ENCODE measurements at regions not wholly inside any gene's neighbourhood (a gene's known extent, or its start where the extent isn't known, plus 50 kb on each side); places are given as distances from the start of the nearest gene placed in this dataset.
"Not testable (repeated sequence)": the region's sequence is repeated elsewhere in the genome, so short reads cannot be mapped to it uniquely, and the experiment has no call there.

DNA sequence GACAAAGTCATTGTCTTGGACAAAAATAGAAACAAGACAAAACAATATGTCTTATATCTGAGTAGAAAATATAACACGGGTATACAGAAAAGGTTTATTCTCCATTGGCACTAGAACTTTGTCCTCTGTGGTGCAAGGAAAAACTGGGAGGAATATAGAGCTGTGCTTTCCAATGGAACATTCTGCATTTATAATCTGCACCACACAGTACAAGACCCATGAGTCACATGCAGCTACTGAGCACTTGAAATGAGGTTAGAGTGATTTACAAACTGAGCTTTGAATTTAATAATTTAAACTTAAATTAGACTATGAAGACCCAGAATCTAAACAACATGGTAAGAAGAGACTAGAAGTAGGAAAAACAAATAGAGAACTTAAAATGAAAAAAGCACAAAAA, 86.1 kb downstream of the RAP2A start:
- intact Hi-C loops (cut with DNase I, micrococcal nuclease): no loop called here
- DNase-seq: no peak
- ATAC-seq: no peak

DNA sequence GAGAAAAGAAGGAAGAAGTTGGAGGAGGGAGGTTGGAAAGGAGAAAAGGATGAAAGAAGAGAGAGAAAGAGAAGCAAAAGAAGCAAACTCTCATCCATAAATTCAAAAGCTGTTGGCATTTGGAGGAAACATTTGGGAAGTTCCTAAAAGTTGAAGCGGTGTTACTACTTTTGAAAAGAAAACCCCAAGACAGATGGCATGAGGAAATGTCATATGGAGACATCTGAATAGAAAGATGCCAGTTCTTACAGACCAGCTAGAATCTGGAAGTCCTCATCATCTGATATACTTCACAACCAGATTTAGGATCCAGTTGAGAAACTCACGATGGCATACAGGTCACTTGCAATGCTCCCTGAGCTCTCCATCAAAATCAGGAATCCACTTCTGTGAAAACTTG, 86.9 kb downstream of the RAP2A start:
- ATAC-seq: no peak
- intact Hi-C loops (cut with DNase I, micrococcal nuclease): no loop called here
- DNase-seq: no peak

DNA sequence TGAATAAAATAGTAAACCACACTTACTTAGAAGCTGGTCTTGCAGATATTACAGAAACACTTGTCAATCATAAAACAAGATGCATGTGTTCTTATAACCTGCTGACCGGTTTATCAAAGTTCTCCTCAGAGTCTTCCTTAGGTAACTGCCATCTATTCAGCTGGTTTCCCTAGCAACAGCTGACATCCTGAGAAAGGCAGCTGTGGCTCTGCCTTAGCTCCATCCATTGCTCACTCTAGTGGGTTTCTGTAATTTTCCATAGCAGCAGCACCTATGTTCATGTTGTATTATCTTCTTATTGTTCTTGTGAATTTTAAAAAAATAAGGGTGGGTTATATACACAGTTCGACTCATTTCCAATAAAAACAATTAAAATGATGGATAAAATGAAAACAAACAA, 87.8 kb downstream of the RAP2A start:
- no peak for DNase-seq
- intact Hi-C loops (cut with DNase I, micrococcal nuclease): no loop called here
- no peak for ATAC-seq

DNA sequence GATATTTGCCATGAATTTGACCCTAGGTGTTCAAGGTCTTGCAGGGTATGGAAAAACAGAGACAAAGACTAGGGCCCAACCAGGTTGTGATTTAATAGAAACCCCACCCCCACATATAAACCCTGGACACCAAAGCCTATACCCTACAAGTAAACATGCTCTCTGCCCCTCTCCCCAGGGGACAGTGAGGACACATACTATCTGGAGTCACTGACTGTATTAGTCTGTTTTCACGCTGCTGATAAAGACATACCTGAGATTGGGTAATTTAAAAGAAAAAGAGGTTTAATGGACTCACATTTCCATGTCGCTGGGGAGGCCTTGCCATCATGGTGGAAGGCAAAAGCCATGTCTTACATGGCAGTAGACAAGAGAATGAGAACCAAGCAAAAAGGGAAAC, 88.3 kb downstream of the RAP2A start:
- no peak for ATAC-seq
- no peak for DNase-seq
- intact Hi-C loops (cut with DNase I, micrococcal nuclease): no loop called here

DNA sequence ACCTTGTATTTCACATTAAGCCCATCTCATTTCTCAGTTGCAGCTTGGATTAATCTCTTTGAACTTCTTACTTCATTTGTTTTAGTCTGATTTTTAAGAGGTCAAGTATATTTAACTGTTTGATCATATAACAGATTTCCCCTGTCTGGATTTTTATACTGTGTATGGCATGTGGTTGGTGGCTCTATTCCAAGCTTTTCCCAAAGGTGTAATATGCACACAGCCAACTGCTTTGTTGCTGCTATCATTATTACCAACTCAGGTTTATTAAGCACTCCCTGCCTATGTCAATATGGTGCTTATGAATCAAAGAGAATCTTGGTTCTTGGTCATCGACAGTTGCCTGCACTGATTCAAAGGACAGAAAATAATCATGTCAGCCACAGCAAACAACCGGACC, 92.6 kb downstream of the RAP2A start:
- intact Hi-C loops (cut with DNase I, micrococcal nuclease): no loop called here
- DNase-seq (no peak), ATAC-seq (no peak)

DNA sequence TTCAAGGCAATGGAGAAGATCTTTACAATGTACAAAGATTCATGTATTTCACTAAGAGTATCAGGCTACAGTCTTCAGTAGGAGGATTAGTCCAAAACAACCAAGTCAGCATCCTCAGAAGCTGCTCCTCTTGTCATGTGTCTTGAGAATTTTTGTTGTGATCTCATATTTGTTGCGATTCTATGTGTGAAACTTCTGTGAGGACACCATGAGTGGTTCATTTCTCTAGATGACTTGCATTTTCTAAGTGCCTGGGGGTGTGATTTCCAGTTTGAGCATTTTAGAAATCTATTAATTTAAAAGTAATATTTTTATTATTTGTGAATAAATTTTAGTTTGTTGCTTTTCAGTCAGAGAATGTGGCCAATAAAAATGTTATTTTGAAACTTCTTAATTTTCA, 94.5 kb downstream of the RAP2A start:
- intact Hi-C loops (cut with DNase I, micrococcal nuclease): no loop called here
- no peak for ATAC-seq

DNA sequence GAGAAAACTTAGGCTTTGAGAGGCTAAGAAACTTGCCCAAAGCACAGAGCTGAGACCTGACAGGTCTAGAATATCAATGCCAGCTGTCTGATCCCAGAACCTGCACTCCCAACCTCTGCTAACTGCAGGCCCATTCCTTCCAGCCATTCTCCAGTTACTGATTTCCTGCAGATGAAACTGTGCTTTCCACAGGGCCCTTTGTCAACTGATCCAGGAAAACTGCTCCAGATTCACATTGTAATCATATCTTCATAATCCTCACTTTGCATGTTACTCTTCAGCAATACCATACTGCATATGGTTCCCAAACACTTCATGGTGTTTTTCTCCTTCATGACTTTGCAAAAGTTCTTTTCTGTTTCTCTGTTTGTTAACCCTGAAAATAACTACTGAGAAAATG, 100.6 kb downstream of the RAP2A start:
- DNase-seq (no peak), ATAC-seq (no peak)
- intact Hi-C loops (cut with DNase I, micrococcal nuclease): no loop called here

More for the DNA sequence above, 94.5 kb downstream of the RAP2A start:
- DNase-seq: no peak

DNA sequence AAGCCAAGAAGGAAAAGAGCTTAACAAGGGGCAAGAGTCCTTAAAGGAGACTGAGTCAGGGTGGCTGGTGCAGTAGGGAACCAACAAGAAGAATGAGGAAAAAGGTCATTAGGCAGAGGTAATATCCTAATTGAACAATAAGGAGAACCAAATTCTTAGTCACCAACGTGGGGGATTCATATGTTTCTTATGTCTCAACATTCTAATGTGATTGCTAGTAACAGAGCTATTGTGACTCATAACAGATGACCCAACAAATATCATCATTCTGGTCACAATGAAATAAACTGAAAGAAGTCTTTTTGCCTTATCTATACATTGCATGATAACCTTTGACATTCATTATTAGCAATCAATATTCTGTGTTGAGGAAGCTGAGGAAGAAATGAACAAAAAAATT, 101.6 kb downstream of the RAP2A start:
- ATAC-seq: no peak
- intact Hi-C loops (cut with DNase I, micrococcal nuclease): no loop called here
- DNase-seq: no peak

DNA sequence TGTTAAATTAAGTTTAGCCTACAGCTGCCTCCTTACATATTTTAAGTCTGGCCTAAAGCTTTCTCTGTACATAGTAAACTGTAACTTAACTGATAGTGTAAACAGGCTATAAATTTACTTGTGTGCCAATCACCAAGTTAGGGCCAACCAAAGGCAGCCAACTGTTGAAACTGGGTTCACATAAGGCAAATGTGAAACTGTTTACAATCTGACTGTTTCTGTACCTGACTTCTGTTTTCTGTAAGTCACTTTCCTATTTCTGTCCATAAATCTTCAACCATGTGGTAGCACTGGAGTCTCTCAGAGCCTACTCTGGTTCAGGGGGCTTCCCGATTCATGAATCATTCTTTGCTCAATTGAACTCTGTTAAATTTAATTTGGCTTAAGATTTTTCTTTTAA, 103.1 kb downstream of the RAP2A start:
- DNase-seq (no peak), ATAC-seq (no peak)
- intact Hi-C loops (cut with DNase I, micrococcal nuclease): no loop called here

DNA sequence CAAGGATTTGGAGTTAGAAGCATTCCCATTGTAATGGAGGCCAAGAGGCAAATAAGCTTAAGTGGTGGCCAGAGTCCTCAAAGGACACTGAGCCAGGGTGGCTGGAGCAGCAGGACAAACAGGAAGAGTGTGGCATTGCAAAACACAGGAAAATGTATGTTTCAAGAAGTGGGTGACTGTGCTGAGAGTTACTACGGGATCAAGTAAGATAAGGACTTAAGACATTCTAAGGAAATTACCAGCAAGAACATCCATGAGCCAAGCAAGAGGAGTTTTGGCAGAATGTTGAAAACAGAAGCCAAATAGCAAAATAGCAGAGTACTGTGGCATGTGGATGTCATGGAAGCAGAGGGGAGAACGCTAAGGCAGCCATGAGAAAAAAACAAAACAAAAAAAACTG, 104.2 kb downstream of the RAP2A start:
- ATAC-seq (no peak), DNase-seq (no peak)
- intact Hi-C loops (cut with DNase I, micrococcal nuclease): no loop called here

DNA sequence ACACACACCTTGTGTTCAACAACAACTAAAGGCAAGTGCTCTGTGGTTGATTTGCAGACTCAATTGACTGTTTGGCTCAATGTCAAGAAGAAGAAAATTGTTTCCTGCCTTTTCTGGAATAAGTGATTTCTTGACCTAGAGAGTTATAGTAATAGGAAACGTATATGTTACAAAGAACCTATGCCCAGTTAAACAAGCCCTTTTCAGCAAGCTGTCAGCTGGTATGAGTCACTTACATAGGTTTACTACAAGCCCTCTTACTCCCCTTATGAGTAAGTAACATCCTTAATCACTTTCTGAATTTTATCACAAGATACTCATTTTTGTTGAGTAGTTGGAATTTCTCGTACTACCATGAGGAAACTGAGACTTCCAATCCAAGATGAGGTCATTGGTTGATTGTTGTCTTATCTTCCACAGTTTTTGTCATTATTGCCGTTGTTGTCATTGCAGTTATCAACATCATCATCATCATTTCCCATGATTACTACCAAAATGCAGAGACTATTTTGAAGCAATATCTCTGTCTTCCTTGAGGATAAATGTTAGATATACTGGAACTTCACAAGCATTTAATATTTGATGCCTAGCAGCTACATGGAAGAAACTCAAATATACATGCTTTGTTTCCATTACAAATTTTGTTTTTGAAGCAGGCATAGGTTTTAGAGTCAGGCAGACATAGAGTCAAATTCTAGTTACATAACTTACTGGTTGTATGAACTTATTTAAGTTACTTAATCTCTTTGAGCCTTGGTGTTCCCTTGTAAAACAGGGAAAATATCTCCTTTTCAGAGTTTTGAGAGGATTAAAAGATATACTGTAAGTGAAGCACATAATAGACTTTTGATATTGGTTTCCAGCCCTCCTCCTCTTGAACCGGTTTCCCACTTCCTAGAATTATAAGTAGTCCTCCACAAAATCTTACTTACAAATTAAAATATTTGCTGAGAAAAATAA, 106.0 kb downstream of the RAP2A start:
- ATAC-seq (no peak), DNase-seq (no peak)
- intact Hi-C loops (cut with DNase I, micrococcal nuclease): no loop called here

DNA sequence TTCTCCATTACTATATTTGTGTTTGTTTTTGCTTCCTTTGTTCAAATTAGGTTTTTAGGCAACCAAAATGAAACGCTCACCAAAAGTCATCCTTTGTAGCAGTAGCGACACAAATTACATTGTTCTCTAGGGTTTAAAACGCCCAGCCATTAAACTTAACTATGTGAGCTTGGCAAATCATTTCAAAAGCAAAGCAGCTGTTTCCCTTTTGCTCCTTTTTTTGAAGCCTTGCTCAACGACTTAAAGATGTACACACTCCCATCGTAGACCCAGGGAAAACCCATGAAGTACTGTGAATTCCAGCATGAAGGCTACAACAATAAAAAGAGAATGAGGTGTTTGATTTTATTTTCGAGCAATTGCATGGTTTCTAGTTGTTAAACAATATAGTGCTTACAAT, 106.7 kb downstream of the RAP2A start:
- no peak for ATAC-seq
- DNase-seq: no peak
- intact Hi-C loops (cut with DNase I, micrococcal nuclease): no loop called here

DNA sequence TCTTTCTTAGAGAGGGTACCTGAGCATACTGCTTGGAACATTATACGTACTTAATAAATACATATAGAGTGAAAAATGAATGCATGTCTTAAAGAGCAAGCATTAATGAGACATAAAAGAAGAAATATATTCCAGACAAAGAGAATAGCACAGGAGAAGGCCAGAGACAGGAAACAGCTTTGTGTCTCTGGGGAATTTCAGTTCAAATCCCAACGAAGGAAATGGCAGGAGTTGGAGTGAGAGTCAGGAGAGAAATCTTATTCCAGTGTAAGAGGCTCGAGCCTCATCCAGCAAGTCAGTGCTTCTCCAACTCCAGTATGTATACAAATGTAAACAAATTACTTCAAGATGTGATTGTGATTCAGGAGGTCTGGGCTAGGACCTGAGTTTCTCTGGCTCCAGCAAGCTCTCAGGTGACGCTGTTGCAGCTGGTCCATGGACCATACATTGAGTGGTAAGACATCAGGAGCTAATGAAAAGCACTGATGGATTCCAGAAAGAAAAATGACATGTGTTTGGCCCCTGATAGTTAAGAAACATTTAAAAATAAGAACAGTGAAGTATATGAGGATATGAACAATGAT, 108.2 kb downstream of the RAP2A start:
- DNase-seq: no peak
- intact Hi-C loops (cut with DNase I, micrococcal nuclease): no loop called here
- ATAC-seq: no peak

DNA sequence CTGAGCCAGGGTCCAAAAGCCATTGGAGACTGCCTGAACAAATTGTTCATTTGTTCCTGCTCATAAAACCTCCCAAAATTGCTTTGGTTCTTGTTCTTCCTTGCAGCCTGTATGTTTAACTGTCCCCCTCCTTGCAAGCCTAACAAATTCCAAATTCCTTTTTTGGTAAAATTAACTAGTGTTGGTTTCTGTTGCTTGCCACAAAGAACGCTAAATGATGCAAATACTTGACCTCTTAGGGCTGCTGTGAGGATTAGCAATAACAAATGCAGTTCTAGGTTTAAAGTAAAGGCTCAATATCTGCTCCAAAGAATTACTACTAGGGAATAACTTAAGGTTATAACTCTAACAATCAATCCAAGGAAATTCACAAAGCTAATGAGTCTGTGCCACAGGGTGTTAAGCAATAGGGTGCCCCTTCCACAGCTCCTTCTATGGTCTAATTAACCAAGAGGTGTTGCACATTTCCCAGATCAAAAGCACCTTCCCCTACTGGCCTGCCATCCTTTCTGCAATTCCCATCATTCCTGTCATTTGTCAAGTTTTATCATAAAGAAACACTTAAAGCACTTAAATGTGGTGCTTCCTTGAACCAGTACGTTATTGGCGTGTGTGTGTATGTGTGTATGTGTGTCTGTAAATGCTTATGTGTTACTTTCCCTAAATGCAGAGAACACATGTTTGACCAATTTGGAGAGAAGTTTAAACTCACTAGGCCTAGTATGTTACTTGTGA, 110.2 kb downstream of the RAP2A start:
- DNase-seq (no peak), ATAC-seq (no peak)
- intact Hi-C loops (cut with DNase I, micrococcal nuclease): no loop called here

DNA sequence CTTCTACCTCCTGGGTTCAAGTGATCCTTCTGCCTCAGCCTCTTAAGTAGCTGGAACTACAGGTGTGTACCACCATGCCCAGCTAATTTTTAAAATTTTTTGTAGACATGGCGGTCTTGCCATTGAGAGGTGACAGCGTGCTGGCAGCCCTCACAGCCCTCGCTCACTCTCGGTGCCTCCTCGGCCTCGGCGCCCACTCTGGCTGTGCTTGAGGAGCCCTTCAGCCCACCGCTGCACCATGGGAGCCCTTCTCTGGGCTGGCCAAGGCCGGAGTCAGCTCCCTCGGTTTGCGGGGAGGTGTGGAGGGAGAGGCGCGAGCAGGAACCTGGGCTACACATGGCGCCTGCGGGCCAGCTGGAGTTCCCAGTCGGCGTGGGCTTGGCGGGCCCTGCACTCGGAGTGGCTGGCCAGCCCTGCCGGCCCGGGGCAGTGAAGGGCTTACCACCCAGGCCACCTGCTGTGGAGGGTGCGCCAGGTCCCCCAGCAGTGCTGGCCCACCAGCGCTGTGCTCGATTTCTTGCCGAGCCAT, 111.1 kb downstream of the RAP2A start:
- intact Hi-C loops (cut with DNase I, micrococcal nuclease); DNase-seq; ATAC-seq: not testable (repeated sequence)

DNA sequence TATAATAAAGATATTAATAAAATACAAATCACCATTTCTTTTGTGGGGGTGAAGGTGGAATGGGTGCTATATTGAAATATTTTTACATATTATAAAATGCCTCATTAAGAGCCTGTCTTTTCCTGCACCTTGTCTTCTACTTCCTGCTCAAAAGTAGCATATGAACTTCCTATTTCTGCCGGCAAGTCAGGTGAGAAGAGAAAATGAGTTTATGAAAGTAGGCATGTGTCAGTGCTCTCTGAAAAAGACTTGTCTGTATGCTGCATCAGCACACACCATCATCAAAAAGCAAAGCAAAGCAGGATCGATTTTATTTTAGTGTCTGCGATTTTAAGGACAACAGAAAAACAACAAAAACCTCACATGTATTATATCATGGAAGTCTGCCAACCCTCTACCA, 114.2 kb downstream of the RAP2A start:
- ATAC-seq (no peak), DNase-seq (no peak)
- intact Hi-C loops (cut with DNase I, micrococcal nuclease): no loop called here

DNA sequence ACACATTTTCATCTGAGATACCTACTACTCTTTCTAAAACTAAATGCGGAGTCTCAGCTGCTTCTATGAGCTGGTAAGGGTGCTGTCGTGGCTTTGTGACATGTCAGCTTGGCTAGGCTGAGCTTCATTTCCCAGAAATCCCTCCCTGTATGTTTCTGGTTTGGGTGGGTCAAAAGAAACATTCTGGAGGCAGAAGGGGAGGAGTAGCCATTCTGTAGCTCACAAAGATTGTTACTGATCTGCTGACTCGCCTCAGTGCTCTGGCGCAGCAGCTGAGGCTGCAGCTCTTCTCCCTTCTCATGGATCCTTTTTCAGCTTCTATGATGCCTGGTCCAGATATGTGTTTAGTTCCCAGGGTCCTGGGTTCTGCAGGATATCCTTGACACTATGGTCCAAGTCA, 114.7 kb downstream of the RAP2A start:
- intact Hi-C loops (cut with DNase I, micrococcal nuclease): no loop called here
- DNase-seq: no peak
- no peak for ATAC-seq

DNA sequence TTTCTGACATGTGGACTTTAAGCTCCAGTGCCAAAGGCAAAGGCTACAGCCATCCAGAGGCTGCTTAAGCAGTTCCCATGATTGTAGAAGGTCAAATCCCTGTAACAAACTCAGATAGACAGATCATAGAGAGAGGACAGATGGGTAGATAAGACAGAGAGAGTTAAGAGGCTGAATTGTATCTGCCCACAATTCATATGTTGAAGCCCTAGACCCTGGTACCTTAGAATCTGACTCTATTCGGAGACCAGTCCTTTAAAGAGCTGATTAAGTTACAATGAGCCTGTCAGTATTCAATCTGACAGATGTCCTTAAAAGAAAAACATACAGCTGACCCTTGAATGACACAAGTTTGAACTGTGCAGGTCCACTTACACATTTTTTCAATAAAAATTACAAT, 115.2 kb downstream of the RAP2A start:
- ATAC-seq (no peak), DNase-seq (no peak)

DNA sequence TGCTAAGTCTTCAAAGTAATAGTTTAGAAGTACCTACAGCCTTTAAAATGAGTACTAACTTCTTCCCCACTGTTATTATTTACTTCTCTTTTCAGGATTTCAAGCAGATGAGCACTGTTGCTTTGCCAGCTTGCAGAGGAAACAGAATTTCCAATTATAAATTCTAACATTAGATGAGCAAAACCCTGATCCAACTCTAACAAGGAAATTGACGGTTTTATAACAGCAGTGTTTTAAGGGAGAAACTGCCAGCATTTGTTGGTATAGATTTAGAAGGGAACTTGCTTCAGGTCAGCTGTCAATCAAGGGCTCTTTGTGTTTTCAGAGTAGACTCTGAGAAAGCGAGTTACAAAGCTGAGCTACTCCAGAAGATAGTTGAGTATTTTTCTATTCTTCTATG, 120.5 kb downstream of the RAP2A start:
- no peak for ATAC-seq
- DNase-seq: no peak
- intact Hi-C loops (cut with DNase I, micrococcal nuclease): no loop called here

More for the DNA sequence above, 115.2 kb downstream of the RAP2A start:
- intact Hi-C loops (cut with DNase I, micrococcal nuclease): no loop called here

DNA sequence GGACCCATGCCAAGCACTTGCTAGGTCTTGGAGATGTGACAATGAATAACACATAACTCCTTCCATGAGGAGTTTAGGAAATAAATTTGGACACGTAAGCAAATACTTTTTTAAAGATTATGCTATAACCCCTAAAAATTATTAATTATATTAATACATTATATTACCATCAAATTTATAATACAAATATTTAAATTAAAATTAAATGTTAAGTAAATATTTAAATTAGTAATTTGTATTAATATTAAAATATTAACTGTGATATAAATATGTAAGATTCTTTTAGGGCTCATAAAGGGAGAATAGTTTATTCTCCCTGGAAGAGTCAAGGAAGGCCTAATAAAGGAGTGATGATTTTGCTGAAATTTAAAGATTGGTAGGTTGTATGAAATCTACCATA, 121.1 kb downstream of the RAP2A start:
- intact Hi-C loops (cut with DNase I, micrococcal nuclease): no loop called here
- ATAC-seq: no peak
- DNase-seq: no peak
